HG03196 (cell line): ENCODE measurements at regions not wholly inside any gene's neighbourhood (a gene's known extent, or its start where the extent isn't known, plus 50 kb on each side); places are given as distances from the start of the nearest gene placed in this dataset.

ENCODE experiments used
- ATAC-seq: cut with Tn5 transposase; IDR thresholded peaks from one replicate; pipeline ENCODE4 v1.9.1; 2021; ENCODE audit not compliant: unreplicated experiment

GRCh38 chr22:47718337-47718736, 955.9 kb downstream of the TBC1D22A start:
- ATAC-seq = no peak

DNA sequence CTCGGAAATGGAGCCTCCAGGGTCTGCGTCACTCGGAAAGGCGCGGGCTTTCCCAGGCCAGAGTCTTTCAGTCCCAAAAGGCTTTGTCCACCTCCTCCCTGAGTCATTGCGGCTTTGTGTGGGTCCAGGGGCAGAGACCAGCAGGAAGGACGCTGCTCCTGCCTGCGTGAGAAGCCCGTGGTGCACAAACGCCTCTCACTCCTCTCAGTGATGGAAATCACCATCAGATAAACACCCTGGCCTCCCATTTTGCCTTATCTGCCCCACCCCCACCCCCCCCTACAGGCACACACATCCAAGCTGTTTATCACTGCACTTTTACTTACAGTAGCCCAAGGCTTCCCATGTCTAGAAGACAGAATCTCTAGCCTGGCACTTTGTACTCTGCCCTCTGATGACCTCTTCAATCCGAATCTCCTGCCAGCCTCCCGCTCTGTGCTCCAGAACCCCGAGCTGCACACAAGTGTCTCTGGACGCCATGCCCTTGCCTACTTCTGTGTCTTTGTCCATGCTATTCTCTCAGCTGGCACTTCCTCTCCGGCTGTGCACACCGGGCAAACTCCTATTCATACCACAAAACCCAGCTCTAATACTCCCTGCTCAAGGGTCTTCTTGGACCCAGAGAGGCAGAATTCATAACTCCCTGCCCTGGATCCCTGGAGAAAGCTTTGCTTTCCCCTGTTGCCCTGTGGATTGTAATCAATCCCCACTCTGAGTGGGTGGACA, 954.6 kb downstream of the TBC1D22A start:
- ATAC-seq = no peak

- ATAC-seq = no peak
These were observed 953.6 kb downstream of the TBC1D22A start for GRCh38 chr22:47715866-47716578.

- no peak for ATAC-seq
These were observed 951.5 kb downstream of the TBC1D22A start for GRCh38 chr22:47713941-47714340.

- ATAC-seq = no peak
These were observed 947.7 kb downstream of the TBC1D22A start for GRCh38 chr22:47710135-47710534.

- ATAC-seq = no peak
These were observed 942.9 kb downstream of the TBC1D22A start for GRCh38 chr22:47705350-47705749.

DNA sequence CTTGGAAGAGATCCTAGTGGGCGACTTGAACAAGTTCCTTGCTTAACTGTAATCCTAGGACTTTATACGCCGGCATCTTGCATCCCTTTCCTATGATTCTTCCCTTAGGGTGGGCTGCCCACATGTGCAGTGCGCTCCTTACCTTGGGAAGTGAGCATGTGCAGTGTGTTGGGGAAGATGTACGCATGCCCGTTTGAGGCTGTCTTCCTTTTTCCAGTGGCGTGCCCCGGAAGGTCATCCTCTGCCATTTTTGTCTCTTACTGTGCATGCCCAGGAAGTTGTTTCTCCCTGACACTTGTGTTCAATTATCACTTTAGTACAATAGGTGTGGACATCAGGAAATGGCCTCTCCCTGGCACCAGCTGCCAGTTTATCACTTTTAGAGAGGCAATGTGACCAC, 936.5 kb downstream of the TBC1D22A start:
- ATAC-seq = no peak

GRCh38 chr22:47697861-47698260, 935.4 kb downstream of the TBC1D22A start:
- ATAC-seq = no peak

DNA sequence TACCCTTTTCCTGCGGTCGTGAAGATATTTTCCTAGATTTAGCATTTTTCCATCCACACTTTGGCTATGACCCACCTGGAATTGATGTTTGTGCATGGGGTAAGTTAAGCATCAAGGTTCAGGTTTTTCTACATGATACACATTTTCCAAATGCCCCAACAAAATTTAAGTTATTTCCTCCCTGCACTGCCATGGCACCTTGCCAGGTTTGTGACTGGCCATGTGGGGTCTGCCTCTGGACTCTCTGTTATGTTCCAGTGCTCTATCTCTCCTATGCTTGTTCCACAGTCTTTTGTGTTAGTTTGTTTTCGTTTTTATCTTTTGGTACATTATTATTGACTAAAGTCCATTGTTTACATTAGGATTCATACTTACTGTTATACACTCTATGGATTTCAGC, 934.3 kb downstream of the TBC1D22A start:
- no peak for ATAC-seq

GRCh38 chr22:47695176-47695575, 932.7 kb downstream of the TBC1D22A start:
- ATAC-seq = no peak

DNA sequence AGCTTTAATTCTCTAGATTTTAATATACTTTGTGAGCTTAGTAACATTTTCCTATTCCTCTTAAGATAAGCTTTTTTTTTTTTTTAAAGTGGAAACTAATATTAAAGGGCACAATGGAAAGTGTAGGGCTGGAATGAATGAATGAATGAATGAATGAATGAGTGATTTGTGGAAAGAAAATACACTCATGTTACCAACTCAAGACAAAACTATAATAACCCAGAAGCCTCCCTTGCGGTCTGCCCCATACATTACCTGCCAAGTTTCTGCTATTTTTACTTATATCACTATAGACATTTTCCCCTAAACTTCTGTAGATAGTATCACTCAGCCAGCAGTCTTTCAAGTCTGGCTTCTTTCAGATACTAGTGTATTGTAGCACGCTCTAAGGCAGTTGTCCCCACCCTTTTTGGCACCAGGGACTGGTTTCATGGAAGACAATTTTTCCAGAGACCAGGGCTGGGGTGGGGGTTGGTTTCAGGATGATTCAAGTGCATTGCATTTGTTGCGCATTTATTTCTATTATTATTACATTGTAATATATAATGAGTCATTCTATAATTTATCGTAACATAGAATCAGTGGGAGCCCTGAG, 932.2 kb downstream of the TBC1D22A start:
- ATAC-seq = no peak

DNA sequence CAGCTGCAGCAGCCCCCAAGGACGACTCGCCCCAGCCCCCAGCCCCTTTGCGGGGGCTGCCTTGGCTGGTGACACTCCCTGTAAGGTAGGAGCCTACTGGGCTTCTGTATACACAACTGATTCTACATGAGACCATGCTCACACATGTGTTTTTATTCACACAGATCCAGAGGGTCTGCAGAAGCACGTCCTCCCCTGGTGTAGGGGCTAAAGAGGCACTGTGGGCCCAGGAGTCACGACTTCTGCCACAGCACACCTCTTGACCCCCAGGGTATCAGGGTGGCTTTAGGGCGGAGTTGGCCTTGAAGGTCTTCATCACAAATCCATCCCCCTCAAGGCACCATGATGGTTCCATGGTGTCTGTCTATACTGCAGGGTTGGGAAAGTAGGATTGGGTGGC, 931.2 kb downstream of the TBC1D22A start:
- no peak for ATAC-seq

- ATAC-seq = no peak
These were observed 930.4 kb downstream of the TBC1D22A start for GRCh38 chr22:47692811-47693210.

- ATAC-seq = no peak
These were observed 928.9 kb downstream of the TBC1D22A start for GRCh38 chr22:47691152-47691895.

- no peak for ATAC-seq
These were observed 928.1 kb downstream of the TBC1D22A start for GRCh38 chr22:47690586-47690985.

- ATAC-seq = no peak
These were observed 927.7 kb downstream of the TBC1D22A start for GRCh38 chr22:47690166-47690565.

DNA sequence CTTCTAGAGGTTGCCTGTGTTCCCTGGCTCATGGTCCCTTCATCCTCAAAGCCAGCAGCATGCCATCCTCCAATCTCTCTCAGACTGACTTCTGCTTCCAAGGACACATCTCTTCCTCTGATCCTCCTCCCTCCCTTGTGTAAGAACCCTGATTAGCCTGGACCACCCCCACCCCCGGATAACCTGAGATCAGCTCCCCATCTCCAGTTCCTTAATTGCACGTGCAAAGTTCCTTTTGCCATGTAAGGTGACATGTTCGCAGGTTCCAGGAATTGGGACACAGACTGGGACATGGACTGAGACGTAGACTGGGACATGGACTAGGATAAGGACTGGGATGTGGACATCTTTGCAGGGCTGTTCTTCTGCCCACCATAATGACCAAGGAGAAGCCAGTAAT, 925.3 kb downstream of the TBC1D22A start:
- no peak for ATAC-seq

DNA sequence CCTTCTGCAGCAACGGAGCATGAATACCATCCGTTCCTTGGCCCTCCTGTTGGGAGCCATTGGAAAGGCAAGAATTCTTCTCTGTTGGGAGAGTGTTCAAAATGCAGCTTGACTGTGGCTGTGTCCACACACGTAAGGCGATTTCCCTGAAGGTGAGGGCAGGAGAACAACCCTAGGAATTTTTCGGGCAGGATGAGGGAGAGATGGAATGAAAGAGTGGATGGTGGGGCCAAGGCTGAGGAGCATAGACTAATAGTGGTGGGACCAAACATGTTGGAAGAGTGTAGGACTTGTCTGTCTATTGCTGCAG, 924.9 kb downstream of the TBC1D22A start:
- ATAC-seq = no peak

DNA sequence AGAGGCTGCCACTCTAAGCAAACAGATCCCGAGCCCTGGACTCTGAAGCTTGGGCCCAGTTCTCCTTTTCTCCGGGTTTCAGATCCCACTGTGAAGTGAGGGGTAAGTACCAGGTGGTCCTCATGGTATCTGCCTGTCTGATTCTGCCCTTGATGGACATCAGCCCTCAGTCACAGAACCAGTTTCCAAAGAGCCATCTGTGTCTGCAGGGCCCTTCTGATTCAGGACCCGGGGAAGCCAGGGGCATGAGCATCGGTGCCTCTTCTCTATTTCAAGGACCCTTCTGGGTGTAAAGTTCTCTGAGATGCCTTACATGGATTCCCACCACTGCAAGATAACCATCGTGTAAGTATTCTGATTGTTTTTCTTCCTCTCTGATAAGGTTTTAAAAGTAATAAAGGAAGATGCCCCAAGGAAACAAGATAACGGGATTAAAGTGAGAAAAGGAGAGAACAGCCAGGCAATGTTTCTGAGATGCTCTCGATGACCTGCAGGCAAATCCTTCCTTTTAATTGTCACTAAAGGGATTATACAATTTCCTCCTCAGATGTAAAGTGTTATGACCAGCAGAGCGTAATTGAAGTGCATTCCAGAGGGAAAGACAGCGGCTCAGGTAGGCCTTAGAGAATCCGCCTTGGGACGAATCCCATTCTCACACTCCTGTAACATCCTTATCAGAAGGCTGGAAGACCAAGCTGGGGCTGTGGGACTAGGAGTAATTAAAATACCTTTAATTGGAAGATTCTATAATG, 924.3 kb downstream of the TBC1D22A start:
- no peak for ATAC-seq

GRCh38 chr22:47681411-47682165, 919.1 kb downstream of the TBC1D22A start:
- ATAC-seq = no peak
